GM12878 (cell line): ENCODE measurements at regions not wholly inside any gene's neighbourhood (a gene's known extent, or its start where the extent isn't known, plus 50 kb on each side); places are given as distances from the start of the nearest gene placed in this dataset.

Experiments
- ATAC-seq: fragments of 200-7000 bp; cut with Tn5 transposase; 3 replicates; pipeline ENCODE4 v1.9.1; 2020; ENCODE audit warnings: mild to moderate bottlenecking, moderate library complexity
- BruUV-seq: library from RNA; stranded (reverse); fragments of 400-500 nt; replicated peaks from 2 replicates; lab custom pipeline; 2021; lab: Mats Ljungman, UMichigan
- CTCF ChIA-PET: fragments of 300-600 bp; sonication (Branson Sonifier 250); formaldehyde crosslinking; extraction: SDS; loops from one replicate; lab custom pipeline; 2021; ENCODE audit warnings: inconsistent platforms; lab: Yijun Ruan, JAX
- POLR2A ChIA-PET: fragments of 350-600 bp; formaldehyde crosslinking; extraction: SDS; loops from one replicate; lab custom pipeline; 2021; ENCODE audit warnings: inconsistent platforms; lab: Charles Lee
- RAD21 ChIA-PET: fragments of 300-600 bp; sonication (Branson Sonifier 250); formaldehyde crosslinking; loops from one replicate; lab custom pipeline; 2023; ENCODE audit warnings: antibody characterized with exemption; ENCODE audit not compliant: unreplicated experiment; lab: Charles Lee
- SMC1A ChIA-PET: fragments of 300-600 bp; sonication (Branson Sonifier 250); formaldehyde crosslinking; loops from one replicate; lab custom pipeline; 2023; ENCODE audit not compliant: unreplicated experiment, uncharacterized antibody; lab: Charles Lee
- DNase-seq: peaks from one replicate; pipeline ENCODE4 v3.0.0-alpha.2; 2011; ENCODE audit warnings: low read depth, low spot score
- FAIRE-seq: peaks from 3 replicates; lab custom pipeline; 2011; peaks lifted over from hg19 to GRCh38; lab: Jason Lieb, UNC
- H2AFZ ChIP-seq: 2 replicates; pipeline ENCODE4 v1.6.0; 2011; ENCODE audit warnings: low read depth, low read length, control low read depth; ENCODE audit not compliant: control insufficient read depth
- H3K27ac ChIP-seq: 2 replicates; pipeline ENCODE4 v1.5.1; 2011; ENCODE audit warnings: control low read depth; ENCODE audit not compliant: control insufficient read depth, insufficient read depth
- H3K27me3 ChIP-seq, 2 experiments: replicated peaks in 1 of 2; 2 replicates each; pipeline versions ENCODE4 v1.6.0 to v1.6.1; 2011; ENCODE audit warnings: low read length in 1 of 2; ENCODE audit not compliant: control insufficient read depth in 2 of 2, insufficient read depth in 2 of 2
- H3K36me3 ChIP-seq, 2 experiments: 2 replicates each; pipeline ENCODE4 v1.5.1; 2011; ENCODE audit warnings: low read length in 1 of 2; ENCODE audit not compliant: control insufficient read depth in 2 of 2, insufficient read depth in 2 of 2
- H3K4me1 ChIP-seq: 2 replicates; pipeline ENCODE4 v1.6.1; 2011; ENCODE audit warnings: mild to moderate bottlenecking, low read length, moderate library complexity, mixed read lengths; ENCODE audit not compliant: control insufficient read depth, insufficient read depth
- H3K4me2 ChIP-seq: 2 replicates; pipeline ENCODE4 v1.6.0; 2011; ENCODE audit warnings: control low read depth; ENCODE audit not compliant: control insufficient read depth, insufficient read depth
- H3K4me3 ChIP-seq: fragments of 200-600 bp; sonication (generic); 2 replicates; pipeline ENCODE4 v1.5.1; 2016
- H3K79me2 ChIP-seq: 2 replicates; pipeline ENCODE4 v1.6.0; 2011; ENCODE audit warnings: low read length; ENCODE audit not compliant: control insufficient read depth, insufficient read depth
- H3K9ac ChIP-seq: 2 replicates; pipeline ENCODE4 v1.8.0; 2011; ENCODE audit warnings: low read length, control low read depth, mixed read lengths; ENCODE audit not compliant: control insufficient read depth, insufficient read depth
- H3K9me3 ChIP-seq: replicated peaks from 3 replicates; pipeline ENCODE4 v1.5.1; 2011; ENCODE audit warnings: mild to moderate bottlenecking, low read length; ENCODE audit not compliant: control insufficient read depth, insufficient read depth
- H4K20me1 ChIP-seq: 2 replicates; pipeline ENCODE4 v1.6.0; 2011; ENCODE audit not compliant: control insufficient read depth, insufficient read depth
- CEBPB ChIP-seq, 2 experiments: fragments of 150-350 bp in 1 of 2; IDR thresholded peaks; 2 replicates each; pipeline ENCODE4 v1.6.1; 2012 to 2014; ENCODE audit warnings: low read depth in 2 of 2, low read length in 2 of 2, borderline replicate concordance in 1 of 2, inconsistent platforms in 1 of 2
- IKZF1 ChIP-seq: fragments of 450-650 bp; conservative IDR thresholded peaks from 2 replicates; pipeline ENCODE4 v1.6.1; 2017; ENCODE audit warnings: antibody characterized with exemption, mild to moderate bottlenecking
- IKZF2 ChIP-seq, 2 experiments: fragments of 450-650 bp; IDR thresholded peaks; 2 replicates each; pipeline ENCODE4 v1.6.1; 2017; ENCODE audit warnings: mild to moderate bottlenecking in 2 of 2, moderate library complexity in 2 of 2
- IRF3 ChIP-seq: fragments of 450-650 bp; IDR thresholded peaks from 2 replicates; pipeline ENCODE4 v1.6.1; 2014; ENCODE audit warnings: mild to moderate bottlenecking
- MEF2A ChIP-seq: IDR thresholded peaks from 2 replicates; pipeline ENCODE4 v1.6.1; 2011; ENCODE audit warnings: low read depth, mild to moderate bottlenecking, low read length, moderate library complexity; ENCODE audit not compliant: insufficient read depth
- MLLT1 ChIP-seq: fragments of 450-650 bp; IDR thresholded peaks from 2 replicates; pipeline ENCODE4 v1.6.1; 2016; ENCODE audit warnings: mild to moderate bottlenecking
- NFYA ChIP-seq: IDR thresholded peaks from 2 replicates; pipeline ENCODE4 v1.6.1; 2011; ENCODE audit warnings: low read depth, mild to moderate bottlenecking, low read length, improper control_type of control experiment, borderline replicate concordance
- PML ChIP-seq: IDR thresholded peaks from 2 replicates; pipeline ENCODE4 v1.6.1; 2012; ENCODE audit warnings: low read length, inconsistent platforms
- RELA ChIP-seq: fragments of 450-650 bp; IDR thresholded peaks from 2 replicates; pipeline ENCODE4 v1.8.0; 2014; ENCODE audit warnings: borderline replicate concordance; ENCODE audit not compliant: partially characterized antibody
- SMAD1 ChIP-seq: fragments of 450-650 bp; IDR thresholded peaks from 2 replicates; pipeline ENCODE4 v1.6.1; 2018; ENCODE audit warnings: mild to moderate bottlenecking, low read depth; ENCODE audit not compliant: partially characterized antibody
- SREBF1 ChIP-seq: IDR thresholded peaks from 2 replicates; pipeline ENCODE4 v1.6.1; 2012; ENCODE audit warnings: mild to moderate bottlenecking, low read length
- TAF1 ChIP-seq: IDR thresholded peaks from 2 replicates; pipeline ENCODE4 v1.6.1; 2011; ENCODE audit warnings: mild to moderate bottlenecking, low read depth, low read length, borderline replicate concordance
- TARDBP ChIP-seq: IDR thresholded peaks from 2 replicates; pipeline ENCODE4 v1.6.1; 2016; ENCODE audit warnings: borderline replicate concordance
- ZNF622 ChIP-seq: fragments of 450-650 bp; IDR thresholded peaks from 2 replicates; pipeline ENCODE4 v1.6.1; 2017; ENCODE audit warnings: mild to moderate bottlenecking, inconsistent platforms
- WGBS: methylation state at CpG from one replicate; pipeline ENCODE4 v1.1.6; 2016; ENCODE audit warnings: low lambda C conversion rate; ENCODE audit not compliant: insufficient replicate concordance, insufficient coverage; ENCODE audit errors: missing lambda C conversion rate; 5-methylcytosine and 5-hydroxymethylcytosine counted together
- in situ Hi-C: fragments of 300-500 bp; cut with MboI; formaldehyde crosslinking; loops from 9 replicates; pipeline ENCODE4 v1.14.3; 2018; ENCODE audit warnings: mixed read lengths
- intact Hi-C: fragments of 100-400 bp; cut with micrococcal nuclease; formaldehyde crosslinking; loops from one replicate; pipeline ENCODE4 v1.14.2; 2022; ENCODE audit not compliant: unreplicated experiment
- TF ChIP-seq, protein P1 (sequence below), 3 experiments: IDR thresholded peaks in 2 of 3; conservative IDR thresholded peaks in 1 of 3; 2 replicates each; pipeline ENCODE4 v1.5.1; 2011; ENCODE audit warnings: low read depth in 3 of 3, low read length in 3 of 3, mild to moderate bottlenecking in 3 of 3, control low read depth in 2 of 3, moderate library complexity in 2 of 3, inconsistent platforms in 1 of 3, mixed read lengths in 1 of 3; ENCODE audit not compliant: control insufficient read depth in 2 of 3, insufficient read depth in 1 of 3; ENCODE audit errors: extremely low read depth in 1 of 3

- TF ChIP-seq IRF3 = no peak
Observed at GRCh38 chr1:90155721-90156487, 161.0 kb downstream of the ZNF326 start (continued).

GRCh38 chr1:90154711-90155110 is 159.8 kb downstream of the ZNF326 start:
- no TSS peak for BruUV-seq
- DNase-seq (no peak), ATAC-seq (no peak), FAIRE-seq (no peak)
- in situ Hi-C loops = no loop called here
- Histone ChIP-seq H3K4me3 (no peak overlapping the region), H3K9me3 (no peaks in the 10 kb centered on the region), H2AFZ (no peak overlapping the region), H3K27ac (no peak overlapping the region), H3K79me2 (no peaks in the 10 kb centered on the region), H3K4me1 (no peaks in the 10 kb centered on the region), H3K27me3 (no peaks in the 10 kb centered on the region), H3K9ac (no peak overlapping the region), H3K4me2 (no peak overlapping the region), H3K36me3 (no peaks in the 10 kb centered on the region), H4K20me1 (no peaks in the 10 kb centered on the region)
- intact Hi-C loops = no loop called here
- no peak for TF ChIP-seq SMAD1
- no peak for TF ChIP-seq MEF2A
- no peak for TF ChIP-seq IKZF2 (IDR thresholded peaks at IDR 0.05)
- TF ChIP-seq SREBF1 = no peak
- TF ChIP-seq, protein P1, sequence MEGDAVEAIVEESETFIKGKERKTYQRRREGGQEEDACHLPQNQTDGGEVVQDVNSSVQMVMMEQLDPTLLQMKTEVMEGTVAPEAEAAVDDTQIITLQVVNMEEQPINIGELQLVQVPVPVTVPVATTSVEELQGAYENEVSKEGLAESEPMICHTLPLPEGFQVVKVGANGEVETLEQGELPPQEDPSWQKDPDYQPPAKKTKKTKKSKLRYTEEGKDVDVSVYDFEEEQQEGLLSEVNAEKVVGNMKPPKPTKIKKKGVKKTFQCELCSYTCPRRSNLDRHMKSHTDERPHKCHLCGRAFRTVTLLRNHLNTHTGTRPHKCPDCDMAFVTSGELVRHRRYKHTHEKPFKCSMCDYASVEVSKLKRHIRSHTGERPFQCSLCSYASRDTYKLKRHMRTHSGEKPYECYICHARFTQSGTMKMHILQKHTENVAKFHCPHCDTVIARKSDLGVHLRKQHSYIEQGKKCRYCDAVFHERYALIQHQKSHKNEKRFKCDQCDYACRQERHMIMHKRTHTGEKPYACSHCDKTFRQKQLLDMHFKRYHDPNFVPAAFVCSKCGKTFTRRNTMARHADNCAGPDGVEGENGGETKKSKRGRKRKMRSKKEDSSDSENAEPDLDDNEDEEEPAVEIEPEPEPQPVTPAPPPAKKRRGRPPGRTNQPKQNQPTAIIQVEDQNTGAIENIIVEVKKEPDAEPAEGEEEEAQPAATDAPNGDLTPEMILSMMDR (IDR thresholded peaks at IDR 0.05 in 2 of 3, conservative IDR thresholded peaks at IDR 0.05 in 1 of 3; ENCODE audit: control insufficient read depth in 2 of 3, extremely low read depth in 1 of 3, insufficient read depth in 1 of 3, low read depth in 3 of 3, low read length in 3 of 3) = no peak
- no peak for TF ChIP-seq CEBPB (IDR thresholded peaks at IDR 0.05; ENCODE audit: borderline replicate concordance in 1 of 2, low read depth in 2 of 2, low read length in 2 of 2)
- TF ChIP-seq MLLT1 = no peak
- no peak for TF ChIP-seq IKZF1
- TF ChIP-seq RELA = no peak
- no peak for TF ChIP-seq ZNF622
- TF ChIP-seq NFYA = no peak
- TF ChIP-seq TARDBP = no peak
- TF ChIP-seq TAF1 = no peak
- no peak for TF ChIP-seq PML
- ChIA-PET RAD21 (no interaction called here), SMC1A (interaction anchor here (0.7 kb wide), 1 partner anchor 418 kb away, joined by 3 read pairs; no protein-coding TSS in a partner anchor), CTCF (no interaction called here), POLR2A (no interaction called here)
- 75% methylated on average over 4 of the region's 4 CpGs for WGBS
